NCI-H2081 (cell line): ENCODE measurements at regions not wholly inside any gene's neighbourhood (a gene's known extent, or its start where the extent isn't known, plus 50 kb on each side); places are given as distances from the start of the nearest gene placed in this dataset.

ENCODE experiments used
- DNase-seq, 2 experiments: peaks; one replicate each; lab custom pipeline; 2025; lab: John Stamatoyannopoulos, UW

DNA sequence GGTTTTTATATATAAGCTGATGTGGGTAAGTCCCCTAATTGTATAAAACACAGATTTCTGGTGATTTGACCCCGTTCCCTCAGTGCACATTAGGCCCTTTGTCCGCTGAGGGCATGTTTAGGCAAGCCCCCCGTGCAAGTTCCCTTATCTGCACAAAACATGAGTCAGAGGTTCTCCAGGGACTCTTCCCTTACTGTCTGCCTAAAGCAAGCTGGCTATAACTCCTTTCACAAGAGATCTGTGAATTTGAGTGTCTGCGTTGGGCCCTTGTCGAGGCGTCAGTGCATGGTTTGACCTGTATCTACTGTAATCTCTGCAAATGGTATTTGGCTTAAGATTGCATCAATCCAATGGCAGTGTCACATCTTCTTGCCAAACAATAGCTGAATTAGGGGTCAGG is 712.8 kb downstream of the CDH8 start:
- peak in 1 of 2 experiments; percentile 2 for DNase-seq

DNA sequence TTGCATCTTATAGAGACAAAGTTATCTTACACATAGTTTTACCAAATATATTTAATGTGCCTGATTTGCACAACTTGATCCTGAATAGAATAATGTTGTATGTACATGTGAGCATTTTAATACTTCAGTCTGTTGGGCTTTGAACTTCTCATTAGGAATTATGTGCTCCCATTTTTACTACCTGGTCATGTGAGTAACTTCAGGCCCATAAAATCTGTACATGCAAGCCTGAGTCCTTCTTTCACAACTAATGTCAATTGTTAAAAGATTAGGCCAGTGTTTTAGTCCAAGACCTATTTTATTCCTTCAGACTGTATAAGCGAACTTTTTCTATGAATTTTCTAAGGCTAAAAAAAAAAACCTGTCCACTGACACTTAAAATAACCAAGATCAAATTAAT is 715.4 kb downstream of the CDH8 start:
- DNase-seq, result no peak

DNA sequence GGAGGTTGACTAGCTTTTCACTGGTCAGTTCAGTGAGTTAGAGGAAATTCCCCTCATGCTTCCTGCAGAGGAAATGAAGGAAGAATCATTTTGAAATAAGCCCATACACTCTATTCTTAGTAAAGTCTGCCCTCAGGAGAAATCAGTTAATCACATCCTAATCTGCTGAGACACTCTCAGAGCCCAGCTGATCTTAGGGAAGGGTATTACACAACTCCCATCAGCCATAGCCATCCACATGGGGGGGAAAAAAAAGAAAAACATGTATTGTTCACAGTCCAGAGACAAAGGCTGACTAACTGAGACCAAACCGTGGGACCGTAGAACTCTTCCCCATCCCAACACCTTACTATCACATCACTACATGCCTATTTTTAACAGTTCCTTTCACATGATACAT is 722.3 kb downstream of the CDH8 start:
- no peak for DNase-seq

DNA sequence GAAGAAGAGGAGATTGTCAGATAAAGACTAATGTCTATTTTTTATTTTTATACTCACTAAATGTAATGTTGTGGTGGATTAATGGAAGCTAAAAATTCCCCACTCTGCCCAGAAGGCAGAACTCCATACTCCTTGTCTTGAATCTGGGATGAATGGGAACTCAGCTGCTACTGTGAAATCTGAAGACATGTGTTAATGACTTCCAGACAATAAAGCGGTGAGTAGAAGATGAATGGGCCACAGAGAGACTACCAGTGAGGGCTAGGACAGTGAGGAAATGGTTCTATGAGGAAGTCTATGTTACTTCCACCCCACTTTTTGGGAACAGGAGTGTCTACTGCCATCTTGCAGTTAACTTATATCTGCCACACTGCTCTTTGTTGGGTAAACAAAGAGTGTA is 726.9 kb downstream of the CDH8 start:
- DNase-seq, result no peak

DNA sequence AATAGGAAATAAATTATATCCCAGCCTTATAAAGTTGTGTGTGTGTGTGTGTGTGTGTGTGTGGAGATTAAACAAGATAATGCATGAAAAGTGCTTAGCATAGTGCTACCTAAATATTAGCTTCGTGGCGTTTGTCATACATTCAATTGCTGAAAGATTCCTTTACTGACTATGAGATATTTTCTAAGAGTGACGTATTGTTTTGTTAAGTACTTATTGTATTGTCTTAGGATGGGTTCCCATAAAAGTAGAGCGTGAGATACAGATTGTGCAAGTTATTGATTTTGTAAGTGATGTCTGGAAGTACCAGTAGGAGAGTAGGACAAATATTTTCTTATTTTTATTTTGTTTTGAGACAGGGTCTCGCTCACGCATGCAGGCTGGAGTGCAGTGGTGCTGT is 730.0 kb downstream of the CDH8 start:
- DNase-seq, result no peak

DNA sequence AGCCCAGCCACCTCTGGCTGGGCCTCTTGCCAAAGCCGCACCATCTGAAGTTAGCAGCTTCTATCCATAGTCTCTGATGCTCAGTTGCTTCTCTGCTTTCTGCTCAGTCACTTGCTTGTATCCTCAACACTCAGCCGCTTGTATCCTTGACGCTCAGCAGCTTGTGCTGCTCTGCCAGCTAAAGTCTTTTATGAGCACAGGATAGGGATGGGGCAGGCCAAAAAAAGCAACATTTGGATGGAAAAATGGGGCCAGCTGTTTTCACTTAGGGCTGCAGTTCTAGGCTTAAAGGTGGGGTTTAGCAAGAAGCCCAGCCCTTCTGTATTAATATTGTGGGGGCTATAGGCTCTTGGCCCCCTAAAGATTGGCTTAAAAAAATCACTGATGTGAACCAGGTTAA is 739.4 kb downstream of the CDH8 start:
- DNase-seq, result no peak

DNA sequence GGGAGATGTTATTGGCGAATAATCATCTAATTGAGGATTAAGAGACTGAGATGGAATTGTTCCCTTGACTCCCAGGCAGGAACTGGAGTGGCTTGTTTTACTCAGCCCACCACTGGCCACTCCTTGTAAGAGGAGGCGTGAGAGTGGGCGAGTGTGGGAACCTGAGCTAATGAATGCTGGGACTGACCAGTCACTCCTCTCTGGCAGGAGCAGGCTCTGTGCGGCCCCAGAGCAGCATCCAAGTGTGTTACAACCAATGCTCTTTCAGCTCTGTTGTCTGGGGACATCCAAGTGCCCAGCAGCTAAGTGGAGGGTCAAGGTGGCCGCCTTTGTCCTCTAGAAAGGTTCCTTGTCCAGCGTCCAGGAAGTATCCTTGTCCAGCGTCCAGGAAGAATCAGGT is 739.9 kb downstream of the CDH8 start:
- no peak for DNase-seq

DNA sequence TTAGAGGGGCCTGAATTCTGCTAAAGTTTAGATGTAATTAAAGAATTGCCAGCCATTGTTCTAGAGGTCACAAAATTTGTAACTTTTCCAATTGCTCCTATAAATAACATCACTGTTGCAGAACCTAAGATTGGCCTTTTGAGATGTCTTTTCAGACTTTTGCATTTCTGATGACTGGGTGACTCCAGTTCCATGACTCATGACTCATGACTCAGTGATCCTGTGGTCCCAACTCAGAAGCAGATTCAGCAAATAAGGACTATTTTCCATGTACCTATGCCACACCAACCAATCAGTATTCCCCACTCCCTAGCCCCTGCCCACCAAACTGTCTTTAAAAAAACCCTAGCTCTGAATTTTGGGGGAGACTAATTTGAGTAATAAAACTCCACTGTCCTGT is 740.9 kb downstream of the CDH8 start:
- no peak for DNase-seq

DNA sequence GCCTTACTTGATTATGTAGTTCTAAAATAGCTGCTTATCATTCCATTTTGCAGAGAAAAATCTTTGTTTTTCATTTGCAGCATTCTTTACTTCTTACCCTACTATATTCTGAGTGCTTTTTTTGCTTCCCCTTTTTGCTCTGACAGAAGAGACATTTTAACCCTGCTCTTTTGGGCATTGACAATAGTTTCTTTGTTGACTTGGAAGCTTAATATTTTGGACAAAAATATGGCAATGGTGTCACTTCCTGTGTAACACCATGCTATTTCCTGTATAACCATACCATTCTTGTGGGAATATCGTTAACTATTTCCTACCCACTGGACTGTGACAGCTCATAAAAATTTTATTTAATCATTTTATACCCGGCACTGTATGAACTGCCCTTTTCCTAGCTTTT is 747.1 kb downstream of the CDH8 start:
- no peak for DNase-seq

DNA sequence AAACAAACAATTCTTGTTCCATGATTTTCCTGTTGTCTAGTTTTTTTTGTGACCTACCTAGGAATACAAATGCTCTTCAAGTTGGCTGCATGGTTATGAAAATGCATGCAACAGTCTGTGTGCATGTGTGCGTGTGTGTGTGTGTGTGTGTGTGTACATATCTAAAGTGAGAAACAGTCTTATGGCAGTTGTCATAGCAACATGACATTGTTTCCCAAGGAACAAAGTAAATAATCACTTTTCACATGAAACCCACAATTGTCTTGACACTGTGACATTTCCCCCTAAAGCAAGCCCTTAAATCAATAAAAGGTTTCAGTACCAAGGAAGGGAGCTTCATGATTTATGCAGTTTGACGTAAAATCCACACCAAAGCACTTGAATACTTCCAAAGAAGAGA is 758.4 kb downstream of the CDH8 start:
- no peak for DNase-seq

DNA sequence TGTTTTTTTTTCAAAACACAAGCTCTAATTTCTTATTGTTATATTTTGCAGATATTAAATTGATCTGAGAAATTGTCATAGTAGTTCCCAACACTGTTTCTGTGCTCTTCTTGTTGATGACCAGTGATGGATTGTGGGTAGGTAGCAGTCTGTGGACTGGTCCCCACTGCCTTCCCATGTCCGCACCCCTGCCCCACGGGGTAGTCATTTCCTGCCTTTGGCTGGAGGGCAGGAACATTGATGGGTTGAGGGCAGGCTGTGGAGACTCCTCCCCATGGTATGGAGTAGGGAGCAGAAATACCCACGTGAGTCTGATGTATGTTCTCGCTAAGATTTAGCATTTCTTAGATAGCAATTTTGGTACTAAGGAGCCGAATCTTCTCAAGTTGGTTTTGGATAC is 762.0 kb downstream of the CDH8 start:
- DNase-seq, result no peak

DNA sequence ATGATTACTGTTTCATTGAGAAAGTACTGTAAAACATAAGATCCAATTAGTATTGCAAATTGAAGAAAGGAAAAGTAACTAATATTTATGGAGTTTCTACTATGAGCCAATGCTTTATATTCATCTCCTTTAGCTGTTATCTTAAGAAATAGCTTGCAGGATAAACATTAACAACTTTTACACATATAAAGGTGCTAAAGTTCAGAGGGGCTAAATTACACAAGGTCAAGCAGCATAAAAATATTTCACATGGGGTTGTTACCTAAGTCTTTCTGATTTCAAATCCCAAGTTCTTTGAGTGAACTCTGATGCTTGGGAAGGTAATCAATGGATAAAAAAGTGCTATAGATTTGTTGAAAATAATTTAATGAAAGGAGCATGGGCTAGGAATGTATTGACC is 765.5 kb downstream of the CDH8 start:
- DNase-seq, result no peak

DNA sequence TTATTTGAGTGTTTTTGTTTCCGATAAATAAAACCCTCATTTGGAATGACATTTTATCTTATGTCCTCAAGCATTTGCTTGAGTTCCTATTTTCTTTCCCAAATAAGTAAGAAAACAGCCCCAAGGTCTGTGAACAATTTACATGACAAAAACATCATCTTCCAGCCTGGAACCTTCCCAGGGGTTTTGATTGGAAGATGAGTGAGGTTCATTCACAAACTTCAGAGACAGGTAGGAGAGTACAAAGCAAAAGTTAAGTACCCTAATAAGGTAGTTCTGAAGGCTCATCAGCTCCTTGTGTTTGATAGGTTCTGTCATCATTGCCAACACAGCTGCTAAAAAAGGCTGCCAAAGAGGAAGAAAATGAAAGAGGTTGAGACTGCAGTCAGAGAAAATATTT is 772.8 kb downstream of the CDH8 start:
- no peak for DNase-seq

DNA sequence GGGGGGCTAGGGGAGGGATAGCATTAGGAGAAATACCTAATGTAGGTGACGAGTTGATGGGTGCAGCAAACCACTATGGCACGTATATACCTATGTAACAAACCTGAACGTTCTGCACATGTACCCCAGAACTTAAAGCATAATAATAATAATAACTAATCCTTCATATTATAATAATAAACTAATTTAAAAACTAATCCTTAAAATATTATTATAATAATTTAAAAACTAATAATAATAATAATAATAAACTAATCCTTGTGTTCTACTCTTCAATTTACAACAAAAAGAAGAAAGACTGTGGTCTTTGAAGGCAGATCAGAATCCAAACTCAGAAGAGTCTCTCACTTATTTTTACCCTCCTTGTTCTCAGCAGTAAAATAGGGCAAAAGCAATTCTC is 774.9 kb downstream of the CDH8 start:
- DNase-seq, result no peak

DNA sequence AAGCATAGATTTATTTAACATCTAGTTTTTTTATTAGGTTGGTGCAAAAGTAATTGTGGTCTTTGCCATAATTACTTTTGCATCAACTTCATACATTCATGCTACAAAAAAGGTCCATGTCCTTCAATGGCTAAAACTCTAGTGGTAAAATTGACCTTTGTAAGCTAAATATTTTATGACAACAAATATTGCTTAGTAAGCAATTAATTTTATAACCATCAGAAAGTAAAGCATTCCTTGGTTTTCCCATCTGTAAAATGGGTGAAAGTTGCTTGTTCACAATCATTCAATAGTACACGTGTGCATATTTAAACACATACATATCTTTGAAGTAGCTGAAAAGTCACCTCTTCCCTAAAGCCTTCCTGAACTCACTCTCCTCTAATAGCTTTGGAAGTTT is 789.6 kb downstream of the CDH8 start:
- DNase-seq, result no peak

DNA sequence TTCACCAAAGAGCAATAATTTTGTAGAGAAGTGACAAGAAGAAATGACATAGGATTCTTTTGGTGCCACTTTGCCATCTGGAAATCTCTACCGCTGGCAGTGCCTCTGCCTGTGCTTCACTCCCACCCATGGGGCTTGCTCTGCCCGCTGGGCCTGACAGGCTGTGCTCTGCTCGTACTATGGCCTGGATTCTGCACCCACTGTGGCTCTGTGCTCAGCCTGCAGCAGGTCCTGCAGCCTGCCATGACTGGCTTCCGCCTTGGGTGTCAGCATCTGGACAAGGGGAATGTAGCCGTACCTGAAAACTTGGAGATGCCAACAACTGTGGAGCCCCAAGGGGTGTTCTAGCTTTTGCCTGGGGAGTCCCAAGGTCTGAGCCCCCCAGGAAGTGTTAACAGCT is 792.3 kb downstream of the CDH8 start:
- no peak for DNase-seq

DNA sequence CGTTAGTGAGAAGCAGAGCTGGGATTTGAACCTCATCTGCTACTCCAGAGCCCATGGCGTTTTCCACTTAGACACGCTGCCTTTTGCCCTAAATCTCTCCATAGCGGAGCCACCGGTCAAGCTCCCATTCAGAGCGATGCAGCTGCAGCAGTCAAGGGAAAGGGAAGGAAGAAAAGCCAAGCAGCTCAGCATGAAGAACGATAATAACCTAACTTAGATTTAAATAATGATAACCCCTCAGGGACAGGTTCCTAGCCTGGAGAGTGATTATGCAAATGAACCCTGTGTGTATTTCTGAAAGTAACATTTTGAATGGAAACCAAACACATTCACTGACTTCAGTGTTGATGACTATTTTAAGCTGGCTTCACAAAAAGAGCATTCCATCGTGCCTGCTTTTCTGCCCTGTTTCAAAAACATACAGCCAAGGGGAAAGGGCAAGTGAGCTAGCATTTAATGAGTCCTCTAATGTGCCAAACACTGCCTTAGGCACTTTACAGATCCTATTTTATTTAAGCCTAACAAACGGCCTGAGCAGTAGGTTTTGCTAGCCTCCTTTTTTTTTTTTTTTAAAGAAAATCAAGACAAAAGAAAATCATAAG is 798.3 kb downstream of the CDH8 start:
- DNase-seq, result no peak

DNA sequence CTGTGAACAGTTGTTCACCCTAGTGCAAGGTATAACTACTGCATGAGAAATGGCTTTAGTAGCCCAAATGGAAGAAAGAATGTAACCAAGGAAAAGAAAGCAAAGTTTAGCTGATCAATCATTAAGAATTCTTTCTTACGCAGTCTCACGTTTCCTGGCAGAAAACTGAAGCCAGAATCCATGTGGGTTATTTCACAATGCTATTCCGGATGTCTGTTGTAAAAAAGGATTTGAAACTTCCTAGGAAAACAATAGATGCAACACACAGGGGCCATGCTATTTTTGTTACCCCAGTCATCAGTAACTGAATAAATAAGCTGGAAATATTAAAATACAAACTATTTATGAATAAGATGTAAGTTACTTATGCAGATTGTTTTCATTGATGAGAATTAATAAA is 802.5 kb downstream of the CDH8 start:
- DNase-seq, result no peak

DNA sequence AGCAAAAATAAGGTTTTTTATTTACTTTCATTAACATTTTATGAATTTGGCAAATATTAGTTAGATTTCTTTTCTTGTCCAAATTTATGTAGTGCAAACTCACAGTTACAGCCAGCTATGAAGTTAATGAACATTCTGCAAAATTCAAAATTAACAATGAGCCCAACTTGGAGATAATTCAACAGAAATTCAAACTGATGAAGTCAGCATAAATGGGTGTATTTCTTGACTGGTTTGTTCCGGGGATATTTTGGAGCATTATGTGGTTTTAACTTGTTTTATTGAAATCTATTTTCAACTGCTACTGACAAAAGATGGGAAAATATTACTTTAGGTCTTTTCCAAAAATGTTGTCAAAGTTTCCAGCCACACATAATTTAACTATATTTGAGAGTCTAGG is 807.9 kb downstream of the CDH8 start:
- DNase-seq, result no peak

DNA sequence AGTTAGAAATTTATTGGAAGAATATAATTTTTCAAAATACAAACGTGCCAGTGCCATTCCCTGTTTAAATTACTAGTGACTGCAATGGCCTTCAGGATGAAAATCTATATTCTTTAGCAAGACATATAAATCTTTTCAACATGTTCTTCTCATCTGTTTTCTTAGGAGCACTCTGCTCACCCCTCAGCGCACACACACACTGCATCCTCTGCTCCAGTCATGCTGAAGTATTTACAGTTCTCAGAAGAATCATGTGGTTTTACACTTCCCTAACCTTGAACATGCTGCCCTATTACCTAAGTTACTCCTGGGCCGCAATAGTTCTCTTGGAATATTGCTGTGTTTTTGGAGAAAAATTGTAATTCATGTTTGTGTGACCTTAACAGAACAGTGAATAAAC is 820.6 kb downstream of the CDH8 start:
- DNase-seq, result no peak

DNA sequence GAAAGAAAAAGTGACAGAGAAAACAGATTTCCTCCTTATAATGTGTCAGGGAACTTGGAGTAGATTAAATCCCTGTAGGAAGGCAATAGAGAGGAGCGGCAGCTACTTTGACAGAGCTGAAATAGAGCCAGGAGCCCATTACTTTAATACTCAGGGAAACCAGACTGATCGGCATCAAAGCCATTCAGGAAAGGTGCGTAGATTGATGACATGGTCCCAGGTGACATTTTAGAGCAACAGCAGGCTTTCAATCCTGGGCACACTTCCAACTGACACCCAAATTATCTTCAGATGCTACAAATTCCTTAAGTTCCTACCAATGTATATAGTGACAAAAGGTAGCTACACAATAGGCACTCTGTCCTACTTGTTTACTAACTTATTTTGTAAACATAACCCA is 821.5 kb downstream of the CDH8 start:
- peak in 1 of 2 experiments; percentile 8 for DNase-seq

DNA sequence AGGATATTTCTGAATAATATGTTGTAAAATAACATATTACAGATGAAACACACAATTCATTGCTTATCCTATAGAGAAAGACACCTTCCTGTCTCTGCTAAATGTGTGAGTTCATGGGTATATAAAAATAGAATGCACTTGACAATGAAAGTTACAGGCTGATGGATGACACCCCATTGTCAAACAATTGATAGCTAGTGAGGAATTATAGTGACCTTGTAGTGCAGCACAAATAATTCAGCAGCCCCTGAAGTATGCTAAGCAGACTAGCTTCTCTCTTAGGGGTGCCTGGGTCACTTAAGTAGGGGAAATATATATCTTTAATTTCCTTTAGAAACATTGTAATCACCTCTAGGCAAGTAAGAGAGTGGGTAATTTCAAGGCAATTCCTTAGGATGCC is 826.2 kb downstream of the CDH8 start:
- no peak for DNase-seq

DNA sequence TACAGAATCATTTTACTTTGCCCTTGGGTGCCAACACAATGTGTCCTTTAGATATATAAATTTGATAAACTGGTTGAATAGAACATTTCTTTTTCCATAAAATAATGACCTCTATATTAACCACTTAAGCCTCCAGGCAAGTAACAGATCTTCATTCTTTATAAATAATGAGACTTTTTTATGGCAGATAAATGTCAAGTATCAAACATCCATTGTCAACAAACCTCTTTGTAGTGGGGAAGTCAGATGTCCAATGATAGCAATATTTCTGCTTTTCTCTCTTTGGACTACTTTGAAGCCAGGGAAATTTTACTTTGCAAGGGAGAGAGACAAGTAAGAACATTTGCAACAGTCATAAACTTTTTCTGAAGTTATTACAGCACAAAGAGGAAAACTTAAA is 841.2 kb downstream of the CDH8 start:
- no peak for DNase-seq

DNA sequence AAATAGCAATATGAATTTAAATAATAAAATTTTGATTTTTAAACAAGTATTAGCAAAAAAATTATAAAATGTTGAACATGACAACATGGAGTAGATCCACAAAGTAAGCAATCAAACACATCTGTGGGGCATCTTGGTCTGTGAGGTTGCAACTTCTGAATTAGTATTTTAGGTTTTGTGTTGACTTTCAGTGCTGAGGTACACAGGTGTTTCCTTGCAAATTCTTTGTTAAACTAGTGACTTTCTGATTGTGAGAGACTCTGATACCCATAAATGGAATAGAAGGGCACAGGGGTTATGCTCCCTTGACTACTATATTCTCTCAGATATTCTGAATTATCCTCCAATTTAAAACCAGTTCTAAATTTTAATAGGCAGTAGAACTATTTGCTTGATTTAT is 841.7 kb downstream of the CDH8 start:
- no peak for DNase-seq

DNA sequence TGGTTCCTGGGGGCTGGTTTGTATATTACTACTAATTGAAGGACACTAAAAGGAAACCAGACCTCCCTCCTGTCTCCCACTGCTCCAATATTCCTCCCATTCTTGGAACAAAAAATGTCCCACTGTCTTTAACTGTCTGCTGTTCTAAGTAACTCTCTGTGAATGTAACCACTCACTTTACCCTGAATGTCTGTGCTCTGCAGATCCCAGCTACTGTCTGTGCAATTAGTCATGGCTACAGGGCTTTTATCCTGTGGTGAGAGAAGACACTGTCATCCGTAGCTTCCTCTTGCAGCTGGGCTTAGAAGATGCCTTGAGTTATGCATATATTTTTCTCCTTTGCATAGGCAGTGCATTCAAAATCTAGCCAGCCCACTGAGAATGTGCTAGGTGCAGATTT is 853.8 kb downstream of the CDH8 start:
- DNase-seq, result no peak
